HEK293 (cell line): ENCODE measurements at regions not wholly inside any gene's neighbourhood (a gene's known extent, or its start where the extent isn't known, plus 50 kb on each side); places are given as distances from the start of the nearest gene placed in this dataset.

ENCODE experiments used
- CTCF ChIA-PET: fragments of 350-600 bp; formaldehyde crosslinking; extraction: SDS; loops from one replicate; lab custom pipeline; 2021; ENCODE audit warnings: antibody characterized with exemption; lab: Yijun Ruan, JAX
- POLR2A ChIA-PET: fragments of 300-600 bp; formaldehyde crosslinking; extraction: SDS; loops from one replicate; lab custom pipeline; 2020; ENCODE audit warnings: antibody characterized with exemption, inconsistent platforms; lab: Yijun Ruan, JAX
- H3K27ac ChIP-seq: fragments of 200-500 bp; sonication (Bioruptor generic); 2 replicates; pipeline ENCODE4 v1.5.1; 2014; ENCODE audit warnings: low read depth, low read length, control low read depth, inconsistent platforms; ENCODE audit errors: extremely low read depth
- H3K36me3 ChIP-seq, 2 experiments: fragments of 200-500 bp in 1 of 2; sonication (Bioruptor generic) in 1 of 2; 1 replicate in 1 of 2; 2 replicates in 1 of 2; pipeline ENCODE4 v1.5.1; 2014 to 2017; ENCODE audit warnings: inconsistent platforms in 2 of 2, low read length in 2 of 2; ENCODE audit not compliant: control insufficient read depth in 2 of 2, insufficient read depth in 1 of 2
- H3K4me1 ChIP-seq: fragments of 200-500 bp; sonication (Bioruptor generic); 2 replicates; pipeline ENCODE4 v1.5.1; 2014; ENCODE audit warnings: mild to moderate bottlenecking, low read length, inconsistent platforms; ENCODE audit not compliant: control insufficient read depth, insufficient read depth
- H3K4me3 ChIP-seq: 2 replicates; pipeline ENCODE4 v1.5.1; 2011; ENCODE audit warnings: low read depth, mild to moderate bottlenecking, control low read depth, low read length, moderate library complexity
- H3K9me3 ChIP-seq: fragments of 200-500 bp; sonication (Bioruptor generic); 2 replicates; pipeline ENCODE4 v1.5.1; 2014; ENCODE audit warnings: low read depth, low read length, inconsistent platforms; ENCODE audit not compliant: control insufficient read depth, insufficient read depth
- HOXA7 ChIP-seq: sonication (generic); formaldehyde crosslinking; IDR thresholded peaks from 2 replicates; pipeline ENCODE4 v1.8.1; 2022; ENCODE audit warnings: missing genetic modification reagents, borderline replicate concordance
- HOXC10 ChIP-seq: sonication (generic); formaldehyde crosslinking; IDR thresholded peaks from 2 replicates; pipeline ENCODE4 v1.8.1; 2023; ENCODE audit warnings: mild to moderate bottlenecking, missing genetic modification reagents
- TRIM28 ChIP-seq: IDR thresholded peaks from 2 replicates; pipeline ENCODE4 v1.6.1; 2011; ENCODE audit warnings: low read length, control low read depth, borderline replicate concordance
- ZBTB17 ChIP-seq: fragments of 450-650 bp; formaldehyde crosslinking; IDR thresholded peaks from 2 replicates; pipeline ENCODE4 v1.5.1; 2016; ENCODE audit warnings: missing biosample characterization, missing genetic modification characterization
- ZFHX2 ChIP-seq: fragments of 450-650 bp; formaldehyde crosslinking; conservative IDR thresholded peaks from 2 replicates; pipeline ENCODE4 v1.5.1; 2016; ENCODE audit warnings: missing biosample characterization, missing genetic modification characterization
- ZFP69B ChIP-seq: fragments of 450-650 bp; formaldehyde crosslinking; IDR thresholded peaks from 2 replicates; pipeline ENCODE4 v1.5.1; 2016; ENCODE audit warnings: missing biosample characterization, missing genetic modification characterization
- ZIC2 ChIP-seq: fragments of 450-650 bp; formaldehyde crosslinking; IDR thresholded peaks from 2 replicates; pipeline ENCODE4 v1.5.1; 2016; ENCODE audit warnings: missing biosample characterization, missing genetic modification characterization
- ZNF10 ChIP-seq: fragments of 450-650 bp; formaldehyde crosslinking; IDR thresholded peaks from 2 replicates; pipeline ENCODE4 v1.5.1; 2017; ENCODE audit warnings: missing biosample characterization, missing genetic modification characterization
- ZNF223 ChIP-seq: fragments of 450-650 bp; formaldehyde crosslinking; IDR thresholded peaks from 2 replicates; pipeline ENCODE4 v1.5.1; 2016; ENCODE audit warnings: missing biosample characterization, missing genetic modification characterization
- ZNF23 ChIP-seq: fragments of 450-650 bp; formaldehyde crosslinking; IDR thresholded peaks from 2 replicates; pipeline ENCODE4 v1.5.1; 2016; ENCODE audit warnings: missing biosample characterization, missing genetic modification characterization, borderline replicate concordance
- ZNF335 ChIP-seq: fragments of 450-650 bp; formaldehyde crosslinking; conservative IDR thresholded peaks from 2 replicates; pipeline ENCODE4 v1.5.1; 2016; ENCODE audit warnings: missing biosample characterization, missing genetic modification characterization
- ZNF37A ChIP-seq: fragments of 450-650 bp; IDR thresholded peaks from 2 replicates; pipeline ENCODE4 v1.5.1; 2018; ENCODE audit warnings: missing biosample characterization, missing genetic modification characterization
- ZNF391 ChIP-seq: fragments of 450-650 bp; formaldehyde crosslinking; IDR thresholded peaks from 2 replicates; pipeline ENCODE4 v1.5.1; 2016; ENCODE audit warnings: low read depth, missing biosample characterization, missing genetic modification characterization, borderline replicate concordance
- ZNF48 ChIP-seq: fragments of 450-650 bp; formaldehyde crosslinking; IDR thresholded peaks from 2 replicates; pipeline ENCODE4 v1.5.1; 2016; ENCODE audit warnings: missing biosample characterization, missing genetic modification characterization
- ZNF561 ChIP-seq: fragments of 450-650 bp; IDR thresholded peaks from 2 replicates; pipeline ENCODE4 v1.5.1; 2018; ENCODE audit warnings: missing biosample characterization, missing genetic modification characterization, borderline replicate concordance
- ZNF624 ChIP-seq: fragments of 450-650 bp; formaldehyde crosslinking; IDR thresholded peaks from 2 replicates; pipeline ENCODE4 v1.5.1; 2017; ENCODE audit warnings: missing biosample characterization, missing genetic modification characterization
- ZNF777 ChIP-seq: fragments of 450-650 bp; formaldehyde crosslinking; IDR thresholded peaks from 2 replicates; pipeline ENCODE4 v1.5.1; 2017; ENCODE audit warnings: missing biosample characterization, missing genetic modification characterization, borderline replicate concordance
- TF ChIP-seq, protein P1 (sequence below): fragments of 450-650 bp; formaldehyde crosslinking; IDR thresholded peaks from 2 replicates; pipeline ENCODE4 v1.5.1; 2016; ENCODE audit warnings: missing biosample characterization, missing genetic modification characterization
- TF ChIP-seq, protein P2 (sequence below): fragments of 450-650 bp; formaldehyde crosslinking; IDR thresholded peaks from 2 replicates; pipeline ENCODE4; 2016; ENCODE audit warnings: missing biosample characterization, missing genetic modification characterization
- TF ChIP-seq, protein P3 (sequence below): fragments of 450-650 bp; formaldehyde crosslinking; IDR thresholded peaks from 2 replicates; pipeline ENCODE4 v1.5.1; 2017; ENCODE audit warnings: missing biosample characterization, missing genetic modification characterization
- TF ChIP-seq, protein P4 (sequence below): fragments of 450-650 bp; formaldehyde crosslinking; IDR thresholded peaks from 2 replicates; pipeline ENCODE4 v1.5.1; 2016; ENCODE audit warnings: missing biosample characterization, missing genetic modification characterization
- TF ChIP-seq, protein P5 (sequence below): fragments of 450-650 bp; formaldehyde crosslinking; IDR thresholded peaks from 2 replicates; pipeline ENCODE4 v1.5.1; 2016; ENCODE audit warnings: missing biosample characterization, missing genetic modification characterization
- TF ChIP-seq, protein P6 (sequence below): fragments of 450-650 bp; formaldehyde crosslinking; IDR thresholded peaks from 2 replicates; pipeline ENCODE4 v1.5.1; 2016; ENCODE audit warnings: missing biosample characterization, missing genetic modification characterization
- TF ChIP-seq, protein P7 (sequence below): fragments of 450-650 bp; formaldehyde crosslinking; IDR thresholded peaks from 2 replicates; pipeline ENCODE4 v1.5.1; 2016; ENCODE audit warnings: missing biosample characterization, missing genetic modification characterization

DNA sequence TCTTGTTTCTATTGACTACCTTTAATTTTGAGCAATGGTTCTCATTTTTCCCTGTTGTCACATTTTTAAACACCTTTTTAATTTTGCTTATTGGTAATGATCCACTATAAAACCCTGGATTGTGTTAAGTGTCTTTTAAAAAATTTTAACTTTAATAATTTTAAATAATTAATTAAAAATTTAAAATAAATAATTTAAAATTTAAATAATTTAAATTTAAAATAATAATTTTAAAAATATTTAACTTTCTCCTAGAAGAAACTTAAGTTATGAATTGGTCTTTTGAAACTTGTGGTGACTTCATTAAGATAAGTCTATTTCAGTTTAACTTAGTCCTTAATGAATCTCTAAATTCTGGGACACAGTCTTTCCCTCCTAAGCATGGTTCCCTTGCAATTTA lies 566.3 kb upstream of the GALNTL6 start:
- POLR2A ChIA-PET: no interaction called here
- Histone ChIP-seq H3K4me3 (no peak overlapping the region), H3K4me1 (no peaks in the 10 kb centered on the region), H3K9me3 (no peaks in the 10 kb centered on the region), H3K27ac (no peak overlapping the region), H3K36me3 (no peaks in the 10 kb centered on the region)
- CTCF ChIA-PET: no interaction called here
- no peak for TF ChIP-seq ZNF391
- no peak for TF ChIP-seq ZFHX2
- no peak for TF ChIP-seq ZFP69B (tag by site-specific recombination)
- TF ChIP-seq ZNF223 (tag by site-specific recombination): no peak
- no peak for TF ChIP-seq ZNF777 (tag by site-specific recombination)
- TF ChIP-seq TRIM28: no peak
- no peak for TF ChIP-seq ZNF561 (tag by site-specific recombination)
- TF ChIP-seq, protein P1, sequence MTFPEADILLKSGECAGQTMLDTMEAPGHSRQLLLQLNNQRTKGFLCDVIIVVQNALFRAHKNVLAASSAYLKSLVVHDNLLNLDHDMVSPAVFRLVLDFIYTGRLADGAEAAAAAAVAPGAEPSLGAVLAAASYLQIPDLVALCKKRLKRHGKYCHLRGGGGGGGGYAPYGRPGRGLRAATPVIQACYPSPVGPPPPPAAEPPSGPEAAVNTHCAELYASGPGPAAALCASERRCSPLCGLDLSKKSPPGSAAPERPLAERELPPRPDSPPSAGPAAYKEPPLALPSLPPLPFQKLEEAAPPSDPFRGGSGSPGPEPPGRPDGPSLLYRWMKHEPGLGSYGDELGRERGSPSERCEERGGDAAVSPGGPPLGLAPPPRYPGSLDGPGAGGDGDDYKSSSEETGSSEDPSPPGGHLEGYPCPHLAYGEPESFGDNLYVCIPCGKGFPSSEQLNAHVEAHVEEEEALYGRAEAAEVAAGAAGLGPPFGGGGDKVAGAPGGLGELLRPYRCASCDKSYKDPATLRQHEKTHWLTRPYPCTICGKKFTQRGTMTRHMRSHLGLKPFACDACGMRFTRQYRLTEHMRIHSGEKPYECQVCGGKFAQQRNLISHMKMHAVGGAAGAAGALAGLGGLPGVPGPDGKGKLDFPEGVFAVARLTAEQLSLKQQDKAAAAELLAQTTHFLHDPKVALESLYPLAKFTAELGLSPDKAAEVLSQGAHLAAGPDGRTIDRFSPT (tag by site-specific recombination): no peak
- TF ChIP-seq, protein P2, sequence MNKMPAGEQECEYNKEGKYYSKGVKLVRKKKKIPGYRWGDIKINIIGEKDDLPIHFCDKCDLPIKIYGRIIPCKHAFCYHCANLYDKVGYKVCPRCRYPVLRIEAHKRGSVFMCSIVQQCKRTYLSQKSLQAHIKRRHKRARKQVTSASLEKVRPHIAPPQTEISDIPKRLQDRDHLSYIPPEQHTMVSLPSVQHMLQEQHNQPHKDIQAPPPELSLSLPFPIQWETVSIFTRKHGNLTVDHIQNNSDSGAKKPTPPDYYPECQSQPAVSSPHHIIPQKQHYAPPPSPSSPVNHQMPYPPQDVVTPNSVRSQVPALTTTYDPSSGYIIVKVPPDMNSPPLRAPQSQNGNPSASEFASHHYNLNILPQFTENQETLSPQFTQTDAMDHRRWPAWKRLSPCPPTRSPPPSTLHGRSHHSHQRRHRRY (tag by site-specific recombination): no peak
- TF ChIP-seq ZNF10: no peak

DNA sequence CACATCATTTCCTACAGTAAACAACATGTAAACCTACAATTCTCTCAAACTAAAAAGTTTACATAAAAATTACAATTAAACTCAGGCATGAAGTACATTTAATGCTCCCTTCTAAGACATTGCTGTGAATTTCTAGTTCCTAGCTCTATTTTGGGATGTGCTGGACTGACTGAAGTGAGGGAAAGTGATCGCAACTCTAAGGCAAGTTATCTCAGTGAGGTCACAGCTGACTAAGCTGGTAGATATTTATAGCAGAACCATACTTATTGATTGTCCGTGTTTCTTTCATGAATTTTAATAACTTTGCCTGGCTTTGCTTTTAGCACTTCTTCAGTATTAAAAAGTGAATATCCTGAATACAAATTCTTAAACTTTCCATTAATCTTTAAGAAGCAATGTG lies 570.4 kb upstream of the GALNTL6 start:
- ChIA-PET CTCF (no interaction called here), POLR2A (no interaction called here)
- H3K4me1 ChIP-seq: no peaks in the 10 kb centered on the region
- no peaks in the 10 kb centered on the region for H3K36me3 ChIP-seq
- no peak overlapping the region for H3K4me3 ChIP-seq
- no peaks in the 10 kb centered on the region for H3K9me3 ChIP-seq
- H3K27ac ChIP-seq: no peak overlapping the region
- TF ChIP-seq ZBTB17 (tag by site-specific recombination) (no peak), ZNF223 (tag by site-specific recombination) (no peak), ZIC2 (tag by site-specific recombination) (no peak), ZNF37A (tag by site-specific recombination) (no peak), ZNF624 (tag by site-specific recombination) (no peak), ZNF23 (tag by site-specific recombination) (no peak), ZNF10 (no peak), HOXC10 (CRISPR knock-in tag) (no peak), ZNF48 (no peak), ZNF335 (no peak), HOXA7 (no peak)
- TF ChIP-seq, protein P3, sequence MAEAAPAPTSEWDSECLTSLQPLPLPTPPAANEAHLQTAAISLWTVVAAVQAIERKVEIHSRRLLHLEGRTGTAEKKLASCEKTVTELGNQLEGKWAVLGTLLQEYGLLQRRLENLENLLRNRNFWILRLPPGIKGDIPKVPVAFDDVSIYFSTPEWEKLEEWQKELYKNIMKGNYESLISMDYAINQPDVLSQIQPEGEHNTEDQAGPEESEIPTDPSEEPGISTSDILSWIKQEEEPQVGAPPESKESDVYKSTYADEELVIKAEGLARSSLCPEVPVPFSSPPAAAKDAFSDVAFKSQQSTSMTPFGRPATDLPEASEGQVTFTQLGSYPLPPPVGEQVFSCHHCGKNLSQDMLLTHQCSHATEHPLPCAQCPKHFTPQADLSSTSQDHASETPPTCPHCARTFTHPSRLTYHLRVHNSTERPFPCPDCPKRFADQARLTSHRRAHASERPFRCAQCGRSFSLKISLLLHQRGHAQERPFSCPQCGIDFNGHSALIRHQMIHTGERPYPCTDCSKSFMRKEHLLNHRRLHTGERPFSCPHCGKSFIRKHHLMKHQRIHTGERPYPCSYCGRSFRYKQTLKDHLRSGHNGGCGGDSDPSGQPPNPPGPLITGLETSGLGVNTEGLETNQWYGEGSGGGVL: no peak
- TF ChIP-seq, protein P4, sequence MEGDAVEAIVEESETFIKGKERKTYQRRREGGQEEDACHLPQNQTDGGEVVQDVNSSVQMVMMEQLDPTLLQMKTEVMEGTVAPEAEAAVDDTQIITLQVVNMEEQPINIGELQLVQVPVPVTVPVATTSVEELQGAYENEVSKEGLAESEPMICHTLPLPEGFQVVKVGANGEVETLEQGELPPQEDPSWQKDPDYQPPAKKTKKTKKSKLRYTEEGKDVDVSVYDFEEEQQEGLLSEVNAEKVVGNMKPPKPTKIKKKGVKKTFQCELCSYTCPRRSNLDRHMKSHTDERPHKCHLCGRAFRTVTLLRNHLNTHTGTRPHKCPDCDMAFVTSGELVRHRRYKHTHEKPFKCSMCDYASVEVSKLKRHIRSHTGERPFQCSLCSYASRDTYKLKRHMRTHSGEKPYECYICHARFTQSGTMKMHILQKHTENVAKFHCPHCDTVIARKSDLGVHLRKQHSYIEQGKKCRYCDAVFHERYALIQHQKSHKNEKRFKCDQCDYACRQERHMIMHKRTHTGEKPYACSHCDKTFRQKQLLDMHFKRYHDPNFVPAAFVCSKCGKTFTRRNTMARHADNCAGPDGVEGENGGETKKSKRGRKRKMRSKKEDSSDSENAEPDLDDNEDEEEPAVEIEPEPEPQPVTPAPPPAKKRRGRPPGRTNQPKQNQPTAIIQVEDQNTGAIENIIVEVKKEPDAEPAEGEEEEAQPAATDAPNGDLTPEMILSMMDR (tag by site-specific recombination): no peak
- TF ChIP-seq, protein P5, sequence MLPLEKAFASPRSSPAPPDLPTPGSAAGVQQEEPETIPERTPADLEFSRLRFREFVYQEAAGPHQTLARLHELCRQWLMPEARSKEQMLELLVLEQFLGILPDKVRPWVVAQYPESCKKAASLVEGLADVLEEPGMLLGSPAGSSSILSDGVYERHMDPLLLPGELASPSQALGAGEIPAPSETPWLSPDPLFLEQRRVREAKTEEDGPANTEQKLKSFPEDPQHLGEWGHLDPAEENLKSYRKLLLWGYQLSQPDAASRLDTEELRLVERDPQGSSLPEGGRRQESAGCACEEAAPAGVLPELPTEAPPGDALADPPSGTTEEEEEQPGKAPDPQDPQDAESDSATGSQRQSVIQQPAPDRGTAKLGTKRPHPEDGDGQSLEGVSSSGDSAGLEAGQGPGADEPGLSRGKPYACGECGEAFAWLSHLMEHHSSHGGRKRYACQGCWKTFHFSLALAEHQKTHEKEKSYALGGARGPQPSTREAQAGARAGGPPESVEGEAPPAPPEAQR (tag by site-specific recombination): no peak
- TF ChIP-seq, protein P6, sequence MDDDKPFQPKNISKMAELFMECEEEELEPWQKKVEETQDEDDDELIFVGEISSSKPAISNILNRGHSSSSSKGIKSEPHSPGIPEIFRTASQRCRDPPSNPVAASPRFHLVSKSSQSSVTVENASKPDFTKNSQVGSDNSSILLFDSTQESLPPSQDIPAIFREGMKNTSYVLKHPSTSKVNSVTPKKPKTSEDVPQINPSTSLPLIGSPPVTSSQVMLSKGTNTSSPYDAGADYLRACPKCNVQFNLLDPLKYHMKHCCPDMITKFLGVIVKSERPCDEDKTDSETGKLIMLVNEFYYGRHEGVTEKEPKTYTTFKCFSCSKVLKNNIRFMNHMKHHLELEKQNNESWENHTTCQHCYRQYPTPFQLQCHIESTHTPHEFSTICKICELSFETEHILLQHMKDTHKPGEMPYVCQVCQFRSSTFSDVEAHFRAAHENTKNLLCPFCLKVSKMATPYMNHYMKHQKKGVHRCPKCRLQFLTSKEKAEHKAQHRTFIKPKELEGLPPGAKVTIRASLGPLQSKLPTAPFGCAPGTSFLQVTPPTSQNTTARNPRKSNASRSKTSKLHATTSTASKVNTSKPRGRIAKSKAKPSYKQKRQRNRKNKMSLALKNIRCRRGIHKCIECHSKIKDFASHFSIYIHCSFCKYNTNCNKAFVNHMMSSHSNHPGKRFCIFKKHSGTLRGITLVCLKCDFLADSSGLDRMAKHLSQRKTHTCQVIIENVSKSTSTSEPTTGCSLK (tag by site-specific recombination): no peak
- TF ChIP-seq, protein P7, sequence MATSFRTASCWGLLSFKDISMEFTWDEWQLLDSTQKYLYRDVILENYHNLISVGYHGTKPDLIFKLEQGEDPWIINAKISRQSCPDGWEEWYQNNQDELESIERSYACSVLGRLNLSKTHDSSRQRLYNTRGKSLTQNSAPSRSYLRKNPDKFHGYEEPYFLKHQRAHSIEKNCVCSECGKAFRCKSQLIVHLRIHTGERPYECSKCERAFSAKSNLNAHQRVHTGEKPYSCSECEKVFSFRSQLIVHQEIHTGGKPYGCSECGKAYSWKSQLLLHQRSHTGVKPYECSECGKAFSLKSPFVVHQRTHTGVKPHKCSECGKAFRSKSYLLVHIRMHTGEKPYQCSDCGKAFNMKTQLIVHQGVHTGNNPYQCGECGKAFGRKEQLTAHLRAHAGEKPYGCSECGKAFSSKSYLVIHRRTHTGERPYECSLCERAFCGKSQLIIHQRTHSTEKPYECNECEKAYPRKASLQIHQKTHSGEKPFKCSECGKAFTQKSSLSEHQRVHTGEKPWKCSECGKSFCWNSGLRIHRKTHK: no peak
